ENCODE measurements at regions not wholly inside any gene's neighbourhood (a gene's known extent, or its start where the extent isn't known, plus 50 kb on each side); places are given as distances from the start of the nearest gene placed in this dataset.

DNA sequence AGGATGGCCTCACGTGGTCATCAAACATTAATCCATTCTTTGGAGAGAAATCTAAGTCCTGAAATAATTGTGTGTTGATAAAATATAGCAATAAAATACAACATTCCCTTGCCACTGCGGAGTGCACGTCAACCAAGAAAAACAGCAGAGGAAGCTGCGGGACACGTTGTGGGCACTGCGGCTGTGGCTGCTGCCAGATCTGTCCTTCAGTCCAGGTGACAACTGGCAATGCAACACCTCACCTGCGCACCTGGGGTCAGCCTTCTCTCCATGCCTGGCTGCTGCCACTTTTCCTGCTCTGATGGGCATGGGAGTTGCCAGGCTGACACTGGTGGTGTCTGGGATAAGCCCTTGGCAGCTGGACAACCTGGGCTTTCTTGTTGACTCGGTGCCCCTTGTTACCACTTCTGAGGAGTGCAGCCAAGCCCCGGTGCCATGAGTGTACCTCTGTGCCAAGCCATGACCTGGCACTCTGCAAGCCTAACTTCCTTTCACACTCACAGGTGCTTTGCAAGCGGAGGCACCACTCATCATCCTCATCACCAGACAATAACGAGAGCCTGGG is 251.6 kb upstream of the TSHZ3 start:
- DNase-seq (ENCODE audit: low read depth in 2 of 2) = no peak

DNA sequence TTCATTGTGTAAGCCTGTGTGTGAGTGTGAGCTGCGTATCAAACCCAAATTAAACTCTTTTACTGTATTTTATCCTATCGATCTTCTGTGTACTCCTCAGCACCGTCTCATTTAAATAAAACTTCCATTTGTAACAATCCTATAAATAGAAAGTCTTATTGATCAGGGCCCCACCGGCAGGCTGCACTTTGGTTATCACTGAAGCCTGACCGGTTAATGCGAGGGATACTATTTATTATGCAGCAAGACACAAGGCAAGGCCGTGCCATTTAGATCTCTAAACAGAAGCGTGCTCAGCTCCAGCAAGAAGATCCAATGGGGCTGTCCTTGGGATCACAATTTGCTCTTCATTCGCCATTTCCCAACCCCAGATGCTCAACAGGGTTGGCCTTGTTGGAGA is 252.6 kb upstream of the TSHZ3 start:
- no peak for DNase-seq (ENCODE audit: low read depth in 2 of 2)

DNA sequence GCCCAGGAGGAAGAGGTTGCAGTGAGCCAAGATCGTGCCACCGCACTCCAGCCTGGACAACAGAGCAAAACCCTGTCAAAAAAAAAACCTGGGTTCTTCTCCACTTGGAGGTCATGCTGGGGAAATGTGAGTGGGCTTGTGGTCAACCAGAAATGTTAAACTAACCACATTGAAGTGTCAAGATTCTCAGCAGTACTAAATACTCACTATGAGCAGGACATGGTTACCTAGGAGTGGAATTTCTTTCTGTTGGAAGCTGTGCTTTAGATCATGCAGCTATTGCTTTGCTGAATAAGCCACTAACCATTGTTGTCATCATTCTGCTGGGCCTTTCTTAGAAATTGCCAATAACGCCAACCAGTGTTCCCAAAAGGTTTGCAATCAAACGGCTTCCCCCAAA is 253.3 kb upstream of the TSHZ3 start:
- no peak for DNase-seq (ENCODE audit: low read depth in 2 of 2)

DNA sequence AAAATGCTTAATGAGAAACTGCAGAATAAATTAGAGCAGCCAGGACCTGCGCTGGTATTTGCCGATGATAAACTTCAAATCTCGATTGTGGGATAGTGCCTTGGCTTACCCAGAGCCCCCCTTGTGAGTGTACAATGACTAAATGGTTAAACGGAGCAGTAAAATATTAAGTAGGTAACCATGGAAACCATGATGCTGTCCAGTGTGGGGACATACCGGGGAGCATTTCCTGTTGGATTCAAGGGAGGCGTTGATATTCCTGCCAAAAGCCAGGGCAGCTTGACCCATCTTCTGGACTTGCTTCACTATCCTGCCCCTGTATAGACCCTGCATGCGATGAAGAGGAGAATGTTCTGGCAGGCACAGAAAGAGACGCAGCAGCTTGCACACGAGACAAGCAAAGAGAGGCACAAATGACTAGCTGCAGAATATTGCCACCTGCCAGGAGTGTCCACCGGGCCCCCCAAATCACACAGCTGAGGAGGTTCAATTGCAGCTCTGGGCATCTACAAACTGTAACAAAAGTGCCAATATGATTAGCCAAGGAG is 255.3 kb upstream of the TSHZ3 start:
- no peak for DNase-seq (ENCODE audit: low read depth in 2 of 2)

DNA sequence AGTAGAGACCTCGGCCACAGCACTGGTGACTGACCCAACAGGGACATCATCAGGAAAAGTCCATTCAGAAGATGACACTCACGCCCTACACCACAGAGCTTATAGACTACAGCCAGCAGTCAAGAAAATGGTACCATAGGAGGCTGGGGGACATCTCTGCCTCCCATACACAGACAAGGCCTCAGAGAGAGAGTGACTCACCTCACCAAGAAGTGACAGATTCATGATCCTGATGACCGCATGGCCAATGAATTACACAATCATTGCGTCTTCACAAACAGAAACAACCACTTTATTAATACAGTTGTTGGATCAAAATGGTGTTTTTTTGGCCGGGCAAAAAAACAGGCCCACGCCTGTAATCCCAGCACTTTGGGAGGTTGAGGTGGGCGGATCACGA is 260.8 kb upstream of the TSHZ3 start:
- DNase-seq (ENCODE audit: low read depth in 2 of 2) = no peak

DNA sequence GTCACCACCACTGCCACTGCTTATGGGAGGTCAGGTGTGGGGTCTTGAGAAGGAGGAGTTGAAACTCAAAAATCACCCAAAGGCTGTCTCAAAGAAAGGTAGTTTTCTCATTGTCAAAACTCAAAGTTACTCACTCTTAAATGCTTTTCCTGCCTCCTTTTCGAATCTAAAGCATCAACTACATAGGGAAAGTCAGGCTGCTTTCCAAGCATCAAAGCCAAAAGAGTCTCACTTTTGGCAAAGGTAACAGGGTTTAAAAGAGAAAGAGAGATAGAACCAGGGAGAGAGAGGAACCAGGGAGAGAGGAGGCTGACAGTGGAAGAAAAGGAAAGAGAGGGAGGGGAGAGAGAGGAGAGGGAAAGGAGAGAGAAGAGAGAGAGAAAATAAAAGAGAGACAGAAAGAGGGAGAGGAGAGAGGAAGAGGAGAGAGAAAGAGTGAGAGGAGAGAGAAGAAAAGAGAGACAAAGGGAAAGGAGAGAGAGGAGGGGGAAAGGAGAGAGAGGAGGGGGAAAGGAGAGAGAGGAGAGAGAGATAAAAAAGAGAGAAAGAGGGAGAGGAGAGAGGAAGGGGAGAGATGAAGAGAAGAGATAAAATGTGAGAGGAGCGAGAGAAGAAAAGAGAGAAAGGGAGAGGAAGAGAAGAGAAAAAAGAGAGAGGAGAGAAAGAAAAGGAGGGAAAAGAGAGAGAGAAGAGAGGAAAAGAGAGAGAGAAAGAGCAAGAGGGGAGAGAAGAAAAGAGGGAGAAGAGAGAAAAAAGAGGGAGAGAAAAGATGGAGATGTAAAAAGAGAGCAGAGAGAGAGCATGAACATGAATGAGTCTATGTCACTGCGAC is 262.0 kb upstream of the TSHZ3 start:
- no peak for DNase-seq (ENCODE audit: low read depth in 2 of 2)

DNA sequence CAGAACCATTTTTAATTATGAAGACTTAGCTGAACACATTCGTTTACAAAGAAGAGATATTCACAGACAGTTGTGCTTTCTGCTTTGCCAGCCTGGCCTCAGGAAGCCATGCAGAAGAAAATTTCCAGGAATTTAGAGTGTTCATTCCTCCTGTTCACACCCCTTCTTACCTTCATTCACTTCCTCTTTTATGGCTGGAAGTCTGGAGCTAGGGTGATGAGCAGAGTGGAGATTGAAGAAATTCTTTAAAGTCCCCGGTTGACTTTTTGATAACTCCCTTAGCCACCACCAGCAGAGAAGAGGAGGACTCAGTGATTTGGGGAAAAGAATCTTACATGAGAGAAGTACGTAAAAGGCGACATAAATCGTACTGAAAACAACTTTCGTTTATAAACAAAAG is 263.6 kb upstream of the TSHZ3 start:
- DNase-seq (ENCODE audit: low read depth in 2 of 2) = no peak

DNA sequence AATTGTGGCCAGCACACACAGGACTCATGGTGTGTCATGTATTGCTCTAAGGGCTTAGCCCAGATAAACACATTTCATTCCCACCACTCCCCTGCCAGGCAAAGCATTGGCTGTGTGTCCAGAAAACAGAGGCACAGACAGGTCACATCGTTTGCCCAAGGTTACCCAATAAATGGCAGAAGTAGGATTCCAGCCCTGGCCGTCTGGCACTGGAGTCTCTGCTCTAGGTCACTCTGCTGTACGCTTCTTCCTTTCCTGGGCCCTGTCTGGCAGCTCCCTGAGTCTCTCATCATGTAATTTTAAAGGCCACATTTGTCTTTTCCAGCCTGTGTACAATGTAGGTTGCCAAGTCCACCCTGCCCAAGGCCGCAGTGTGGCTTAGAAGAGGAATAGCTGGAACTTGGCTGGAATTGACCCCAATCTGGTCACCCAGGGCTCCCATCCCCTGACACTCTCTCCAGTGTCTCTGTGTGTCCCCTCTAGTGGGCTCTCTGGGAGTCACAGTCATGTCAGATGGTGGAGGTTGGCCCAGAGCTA is 264.5 kb upstream of the TSHZ3 start:
- no peak for DNase-seq (ENCODE audit: low read depth in 2 of 2)

DNA sequence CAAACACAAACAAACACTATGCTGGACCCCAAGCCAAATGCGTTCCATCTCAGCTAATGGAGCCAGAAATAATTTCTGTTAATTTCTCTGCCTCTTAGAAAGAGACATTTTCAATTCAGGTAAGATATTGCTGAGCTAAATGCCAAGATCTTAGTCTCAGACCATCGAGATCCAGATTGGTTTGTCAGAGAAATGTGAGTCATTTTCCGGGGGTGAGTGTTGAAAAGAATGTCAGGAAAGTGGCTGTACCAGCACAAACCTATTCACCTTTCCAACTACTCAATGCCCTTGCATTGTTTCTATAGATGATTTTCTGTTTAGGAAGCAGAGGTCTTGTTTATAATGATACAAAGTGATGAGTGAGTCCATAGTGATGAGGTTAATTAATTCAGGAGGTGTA is 266.8 kb upstream of the TSHZ3 start:
- DNase-seq (ENCODE audit: low read depth in 2 of 2) = no peak

DNA sequence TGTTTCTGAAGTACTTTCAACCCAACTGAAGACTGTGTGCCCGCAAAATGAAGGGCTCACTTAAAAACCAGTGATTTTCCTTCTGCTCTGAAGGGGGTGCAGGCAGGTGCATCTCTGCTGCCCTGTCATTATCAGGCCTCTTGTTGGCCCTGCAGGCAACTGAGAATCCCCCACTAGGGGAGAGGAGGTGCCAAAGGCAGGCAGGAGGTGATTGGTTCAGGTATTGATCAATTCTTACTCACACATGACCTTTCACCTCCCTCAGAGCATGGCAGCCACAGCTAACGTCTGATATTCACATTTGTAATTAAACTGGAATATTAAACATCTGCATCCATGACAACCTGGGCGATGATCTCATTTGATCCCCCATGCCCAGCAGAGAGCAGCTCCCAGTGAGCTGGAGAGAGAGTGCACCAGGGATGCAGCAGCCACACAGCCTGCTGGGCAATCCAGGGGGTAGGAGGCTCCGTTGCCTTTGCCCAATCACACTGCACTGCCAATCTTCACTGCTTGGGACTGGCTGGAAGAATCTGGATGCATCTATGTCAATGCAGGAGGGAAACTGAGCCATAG is 267.9 kb upstream of the TSHZ3 start:
- DNase-seq (ENCODE audit: low read depth in 2 of 2) = no peak

DNA sequence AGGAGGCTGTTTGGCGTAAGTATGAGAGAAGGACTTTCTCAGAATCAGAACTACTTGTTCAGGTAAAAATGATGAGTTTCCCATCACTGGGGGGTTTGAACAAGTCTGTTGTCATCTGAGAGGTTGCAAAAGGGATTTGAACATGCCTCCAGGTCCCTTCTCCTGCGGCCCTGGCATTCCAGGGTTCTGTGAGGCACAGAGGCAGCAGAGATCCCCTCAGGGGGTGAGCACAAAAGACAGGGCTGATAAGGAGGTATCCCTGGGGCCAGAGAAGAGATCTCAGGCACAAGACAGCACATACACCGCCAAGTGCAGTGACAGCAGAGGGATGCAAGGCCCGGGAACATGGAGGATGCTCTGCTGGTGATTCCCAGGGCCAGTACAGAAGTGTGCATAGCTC is 275.8 kb upstream of the TSHZ3 start:
- no peak for DNase-seq (ENCODE audit: low read depth in 2 of 2)

DNA sequence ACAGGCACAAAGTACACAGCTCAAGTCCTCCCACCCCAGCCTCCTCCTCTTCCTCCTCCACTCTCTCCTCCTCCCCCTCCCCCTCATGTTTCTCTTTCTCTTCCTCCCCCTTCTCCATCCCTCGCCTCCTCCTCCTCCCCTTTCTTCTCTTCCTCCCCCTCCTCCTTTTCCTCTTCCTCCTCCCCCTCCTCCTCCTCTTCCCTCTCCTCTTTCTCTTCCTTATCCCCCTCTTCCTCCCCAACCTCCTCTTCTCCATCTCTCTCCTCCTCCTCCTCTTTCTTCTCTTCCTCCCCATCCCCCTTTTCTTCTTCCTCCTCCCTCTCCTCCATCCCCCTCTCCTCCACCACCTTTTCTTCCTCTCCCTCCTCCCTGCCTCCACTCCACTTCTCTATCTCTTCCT is 276.3 kb upstream of the TSHZ3 start:
- DNase-seq (ENCODE audit: low read depth in 2 of 2) = no peak

DNA sequence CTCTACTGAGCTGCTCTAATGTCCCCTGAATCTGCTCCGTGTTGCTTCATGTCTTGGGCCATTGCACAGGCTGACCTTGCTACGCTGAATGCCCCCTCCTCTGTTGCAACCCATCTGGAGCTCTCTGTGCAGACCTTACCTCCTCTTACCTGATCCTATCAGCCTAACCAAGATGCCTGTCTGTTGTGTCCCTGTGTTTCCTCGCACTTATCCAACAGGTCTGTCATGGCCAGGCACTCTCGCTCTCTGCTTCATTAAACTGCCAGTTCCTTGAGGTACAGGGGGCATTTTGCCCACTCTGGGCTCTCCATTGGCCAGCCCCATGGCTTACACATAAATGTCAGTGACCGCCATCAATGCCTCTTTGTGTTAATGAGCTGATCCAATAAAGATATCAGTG is 277.7 kb upstream of the TSHZ3 start:
- no peak for DNase-seq (ENCODE audit: low read depth in 2 of 2)

DNA sequence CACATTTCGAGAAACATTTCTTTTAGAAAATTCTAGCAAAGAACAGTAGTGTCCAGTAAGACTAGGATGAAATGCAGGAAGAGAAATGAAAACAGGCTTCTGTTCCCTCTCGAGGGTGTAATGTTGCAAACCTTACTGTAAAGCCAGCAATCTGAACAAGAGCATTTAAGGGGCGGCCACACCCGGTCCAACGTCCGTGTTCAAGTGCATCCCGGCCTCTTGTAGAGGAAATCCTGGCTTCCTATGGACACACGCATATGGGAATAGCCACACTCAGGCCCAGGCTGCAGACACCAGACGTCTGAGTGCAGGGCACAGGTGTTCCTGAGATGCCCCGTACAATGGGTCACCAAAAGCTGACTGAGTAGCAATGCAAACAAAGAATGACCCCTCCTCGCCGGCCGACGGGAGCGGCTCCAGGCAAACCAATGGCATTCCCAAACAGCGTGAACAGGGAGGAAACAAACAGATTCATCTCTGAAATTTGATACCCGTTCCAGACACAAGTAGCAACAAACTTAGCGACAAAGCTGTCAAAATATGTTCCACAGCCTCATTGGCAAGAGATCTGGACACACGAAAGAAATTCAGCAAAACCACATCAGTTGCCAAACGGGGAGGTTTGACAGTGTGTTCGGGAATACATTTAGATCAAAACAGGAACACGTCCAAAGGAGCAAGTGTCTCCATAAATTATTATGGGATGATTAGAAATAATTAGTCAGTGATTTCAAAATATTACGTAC is 278.6 kb upstream of the TSHZ3 start:
- DNase-seq (ENCODE audit: low read depth in 2 of 2) = no peak

DNA sequence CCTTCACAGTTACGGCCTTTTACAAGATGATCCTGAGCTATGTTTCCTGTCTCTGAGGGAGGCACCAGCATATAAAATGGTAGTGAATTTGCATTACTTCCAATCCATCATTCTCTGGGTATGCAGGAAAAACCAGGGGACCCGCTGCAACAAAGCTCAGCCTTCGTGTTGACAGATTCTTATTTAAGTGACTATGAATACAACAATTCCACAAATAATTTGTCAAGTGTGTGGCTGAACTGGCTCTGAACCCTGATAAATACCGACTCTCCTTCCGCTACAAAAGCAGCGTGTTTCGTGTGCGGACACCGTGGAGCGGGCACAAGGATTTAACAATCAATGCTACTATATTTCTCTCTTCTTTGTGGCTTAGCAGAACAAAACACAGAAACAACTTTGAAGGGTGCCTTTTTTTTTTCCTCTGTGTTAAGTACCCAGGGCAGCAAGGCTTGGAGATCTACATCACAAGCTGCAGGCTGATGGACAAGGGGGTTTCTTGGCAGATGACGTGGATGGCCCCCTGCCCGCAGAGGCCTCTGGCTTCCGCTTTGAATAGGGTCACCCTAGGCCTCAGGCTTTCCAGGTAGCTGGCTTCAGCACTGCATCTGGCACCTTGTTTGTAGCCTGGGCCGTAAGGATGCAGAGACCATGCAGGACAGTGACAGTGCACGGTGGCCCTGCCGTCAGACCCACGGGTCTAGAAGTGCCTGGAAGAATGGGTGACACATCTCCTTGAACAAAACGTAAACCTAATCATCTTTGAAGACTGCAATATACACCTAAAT is 280.5 kb upstream of the TSHZ3 start:
- DNase-seq (ENCODE audit: low read depth in 2 of 2) = no peak

DNA sequence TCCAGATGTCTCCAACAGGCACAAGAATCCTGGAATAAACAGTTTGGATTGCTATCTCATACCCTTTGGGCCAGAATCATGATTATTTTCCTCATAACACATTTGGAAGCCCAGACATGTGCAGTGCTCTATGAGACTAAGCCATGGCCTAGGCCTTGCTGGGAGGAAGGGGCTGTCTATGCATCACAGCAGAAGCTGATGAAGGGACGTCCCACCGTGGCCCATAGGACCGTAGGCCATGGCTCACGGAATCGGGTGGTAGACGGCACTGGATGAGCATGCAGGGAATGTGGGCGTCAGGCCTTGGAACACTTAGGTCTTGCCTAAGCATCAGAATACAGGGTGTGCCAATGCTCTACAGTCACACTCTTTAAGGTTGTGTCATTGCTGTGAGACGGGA is 283.8 kb upstream of the TSHZ3 start:
- DNase-seq (ENCODE audit: low read depth in 2 of 2) = no peak

DNA sequence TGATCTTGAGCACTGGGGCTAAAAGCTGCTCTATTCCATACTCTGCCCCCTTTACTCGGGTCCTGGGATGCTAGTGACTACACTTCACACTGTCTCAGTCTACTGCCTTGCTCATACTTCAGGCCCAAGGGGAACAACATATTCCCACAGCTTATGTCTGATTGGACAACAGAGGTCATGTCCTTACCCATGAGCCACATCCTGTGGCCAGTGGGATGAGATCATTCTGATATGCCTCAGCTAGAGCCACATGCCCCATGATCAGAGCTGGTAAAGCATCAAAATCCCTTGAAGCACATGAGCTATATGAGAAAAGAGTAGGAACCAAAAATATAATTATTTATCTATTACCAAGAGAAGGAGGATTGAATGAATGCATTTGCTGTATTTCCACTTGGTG is 290.1 kb upstream of the TSHZ3 start:
- no peak for DNase-seq (ENCODE audit: low read depth in 2 of 2)

DNA sequence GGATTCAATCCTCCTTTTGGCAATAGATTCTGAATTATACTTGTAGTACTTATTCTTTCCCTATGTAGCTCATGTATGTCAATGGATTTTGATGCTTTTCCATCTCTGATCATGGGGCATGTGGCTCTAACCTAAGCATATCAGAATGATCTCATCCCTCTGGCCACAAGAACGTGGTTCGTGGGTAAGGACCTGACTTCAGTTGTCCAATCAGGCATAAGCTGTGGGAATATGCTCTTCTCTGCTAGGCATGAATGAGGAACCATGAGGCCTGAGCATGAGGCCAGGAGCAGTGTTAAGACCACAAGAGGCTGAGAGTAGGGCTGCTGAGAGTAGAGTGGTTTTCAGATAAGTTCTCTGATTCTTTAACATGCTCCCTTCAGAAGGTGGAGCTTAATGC is 292.4 kb upstream of the TSHZ3 start:
- no peak for DNase-seq (ENCODE audit: low read depth in 2 of 2)

DNA sequence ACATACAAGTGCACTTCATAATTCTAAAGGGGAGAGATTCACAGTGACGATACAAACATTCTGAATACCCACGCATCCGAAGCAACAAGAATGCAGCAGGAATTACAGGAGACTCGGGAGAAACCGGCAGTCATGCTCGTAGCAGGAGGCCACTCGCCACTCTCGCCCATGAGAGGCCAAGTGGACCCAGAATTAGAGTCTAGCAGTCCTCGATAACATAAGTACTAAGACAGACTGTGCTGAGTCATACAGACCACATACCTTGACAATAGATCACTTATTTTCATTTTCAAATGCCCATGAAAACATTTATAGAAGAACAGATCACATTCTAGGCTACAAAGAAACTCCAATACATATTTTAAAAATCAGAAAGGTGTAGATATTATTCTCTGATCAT is 299.1 kb upstream of the TSHZ3 start:
- no peak for DNase-seq (ENCODE audit: low read depth in 2 of 2)

DNA sequence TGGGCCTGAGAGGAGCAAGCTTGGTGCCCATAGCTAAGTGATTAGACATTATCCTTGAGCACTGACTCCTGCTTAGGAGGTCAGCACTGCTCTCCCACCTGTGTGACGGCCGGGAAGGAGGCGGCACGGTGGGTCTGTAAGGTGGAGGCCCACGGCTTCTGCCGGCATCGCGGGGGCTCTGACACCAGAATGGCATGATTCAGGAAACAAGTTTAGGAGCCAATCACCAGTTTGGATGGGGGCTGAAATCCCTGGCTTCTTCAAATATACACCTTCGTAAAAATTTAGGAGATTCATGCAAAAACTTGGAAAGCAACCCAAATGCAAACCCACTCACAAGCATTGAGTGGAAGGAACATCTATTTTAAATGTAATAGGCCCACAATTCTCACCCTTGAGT is 307.3 kb upstream of the TSHZ3 start:
- DNase-seq (ENCODE audit: low read depth in 2 of 2) = no peak

All from activated CD8-positive, alpha-beta memory T cell treated with anti-CD3 and anti-CD28 coated beads for 4 hours (primary cell).